ENCODE measurements at regions not wholly inside any gene's neighbourhood (a gene's known extent, or its start where the extent isn't known, plus 50 kb on each side); places are given as distances from the start of the nearest gene placed in this dataset.

DNA sequence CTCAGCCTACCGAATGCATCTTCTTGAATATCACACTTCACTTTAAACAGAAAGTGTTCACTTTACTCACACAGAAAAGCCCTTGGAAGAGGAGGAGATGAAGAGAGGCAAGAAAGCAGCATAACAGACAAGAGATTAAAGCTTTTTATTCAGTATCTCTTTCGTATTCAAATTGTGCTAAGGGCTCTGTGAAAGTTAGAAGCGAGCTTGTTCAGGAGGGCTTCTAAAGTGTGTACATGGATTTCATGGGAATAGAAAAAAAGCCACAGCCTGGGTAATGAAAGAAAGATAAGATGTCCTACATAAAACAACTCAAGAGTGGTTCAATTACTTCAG is 531.9 kb downstream of the TMEM182 start:
- Histone ChIP-seq H3K4me3 (no peak overlapping the region), H3K27ac (no peak overlapping the region), H3K27me3 (no peaks in the 10 kb centered on the region), H3K4me1 (no peaks in the 10 kb centered on the region), H3K36me3 (ENCODE audit: low read depth, missing control alignments) (no peaks in the 10 kb centered on the region), H3K9me3 (no peaks in the 10 kb centered on the region)
- WGBS, 2 donors, result 14 to 25% methylated on average over 3 of the region's 3 CpGs
- TF ChIP-seq, protein P1, sequence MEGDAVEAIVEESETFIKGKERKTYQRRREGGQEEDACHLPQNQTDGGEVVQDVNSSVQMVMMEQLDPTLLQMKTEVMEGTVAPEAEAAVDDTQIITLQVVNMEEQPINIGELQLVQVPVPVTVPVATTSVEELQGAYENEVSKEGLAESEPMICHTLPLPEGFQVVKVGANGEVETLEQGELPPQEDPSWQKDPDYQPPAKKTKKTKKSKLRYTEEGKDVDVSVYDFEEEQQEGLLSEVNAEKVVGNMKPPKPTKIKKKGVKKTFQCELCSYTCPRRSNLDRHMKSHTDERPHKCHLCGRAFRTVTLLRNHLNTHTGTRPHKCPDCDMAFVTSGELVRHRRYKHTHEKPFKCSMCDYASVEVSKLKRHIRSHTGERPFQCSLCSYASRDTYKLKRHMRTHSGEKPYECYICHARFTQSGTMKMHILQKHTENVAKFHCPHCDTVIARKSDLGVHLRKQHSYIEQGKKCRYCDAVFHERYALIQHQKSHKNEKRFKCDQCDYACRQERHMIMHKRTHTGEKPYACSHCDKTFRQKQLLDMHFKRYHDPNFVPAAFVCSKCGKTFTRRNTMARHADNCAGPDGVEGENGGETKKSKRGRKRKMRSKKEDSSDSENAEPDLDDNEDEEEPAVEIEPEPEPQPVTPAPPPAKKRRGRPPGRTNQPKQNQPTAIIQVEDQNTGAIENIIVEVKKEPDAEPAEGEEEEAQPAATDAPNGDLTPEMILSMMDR (IDR thresholded peaks at IDR 0.05), result no peak
- TF ChIP-seq POLR2A (IDR thresholded peaks at IDR 0.05), result no peak
- DNase-seq, result no peak
- intact Hi-C loops (cut with DNase I; ENCODE audit: low total_unique reads), result no loop called here

DNA sequence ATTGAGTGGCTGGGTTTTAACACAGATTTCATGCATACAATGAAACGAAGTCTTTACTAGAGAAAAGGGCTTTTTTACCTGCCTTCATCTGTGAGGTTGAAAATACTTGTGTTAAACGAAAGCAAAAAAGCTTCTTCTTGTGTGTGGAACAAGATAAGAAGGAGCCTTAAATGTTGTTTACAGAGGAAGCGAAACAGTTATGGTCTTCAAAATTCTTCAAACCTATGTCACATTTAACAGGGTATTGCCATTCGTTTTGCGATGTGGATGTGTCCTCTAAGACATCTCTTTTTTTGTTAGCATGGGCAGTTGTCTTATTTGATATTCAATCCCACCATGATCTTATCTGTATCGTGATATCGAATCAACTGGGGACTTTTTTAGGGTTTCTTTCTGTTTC is 532.6 kb downstream of the TMEM182 start:
- no peak overlapping the region for H3K4me3 ChIP-seq
- H3K27me3 ChIP-seq, result no peaks in the 10 kb centered on the region
- no peak for TF ChIP-seq POLR2A (IDR thresholded peaks at IDR 0.05)
- TF ChIP-seq, protein P1 (IDR thresholded peaks at IDR 0.05), result no peak
- no peaks in the 10 kb centered on the region for H3K36me3 ChIP-seq (ENCODE audit: low read depth, missing control alignments)
- no peak overlapping the region for H3K27ac ChIP-seq
- 70 to 75% methylated on average over 7 of the region's 7 CpGs for WGBS, 2 donors
- no peaks in the 10 kb centered on the region for H3K4me1 ChIP-seq
- DNase-seq, result no peak
- H3K9me3 ChIP-seq, result no peaks in the 10 kb centered on the region
- intact Hi-C loops (cut with DNase I; ENCODE audit: low total_unique reads), result no loop called here

DNA sequence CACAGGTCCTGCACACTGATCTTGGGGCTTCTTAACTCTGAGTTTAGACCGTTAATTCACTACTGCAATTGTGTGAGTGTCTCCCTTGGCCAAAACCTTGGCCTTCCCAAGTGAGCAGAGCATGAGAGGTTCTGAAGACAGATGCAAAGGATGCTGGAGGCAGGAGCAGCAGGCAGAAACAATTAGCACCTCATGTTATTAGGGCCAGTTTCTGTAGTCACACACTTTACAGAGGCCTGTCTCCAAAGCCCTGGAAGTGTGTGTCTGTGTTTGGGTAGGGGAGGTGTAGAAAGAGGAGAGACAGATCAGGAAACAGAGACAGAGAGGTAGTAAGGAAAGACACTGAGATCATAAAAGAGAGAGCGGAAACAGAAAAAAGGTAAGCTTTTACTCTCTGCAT is 533.8 kb downstream of the TMEM182 start:
- 69 to 78% methylated on average over 2 of the region's 2 CpGs for WGBS, 2 donors
- H3K36me3 ChIP-seq (ENCODE audit: low read depth, missing control alignments), result no peaks in the 10 kb centered on the region
- TF ChIP-seq, protein P1 (IDR thresholded peaks at IDR 0.05), result no peak
- no peak for TF ChIP-seq POLR2A (IDR thresholded peaks at IDR 0.05)
- no peak for DNase-seq
- no peak overlapping the region for H3K4me3 ChIP-seq
- H3K27me3 ChIP-seq, result no peaks in the 10 kb centered on the region
- H3K4me1 ChIP-seq, result no peaks in the 10 kb centered on the region
- intact Hi-C loops (cut with DNase I; ENCODE audit: low total_unique reads), result no loop called here
- H3K9me3 ChIP-seq, result no peaks in the 10 kb centered on the region
- no peak overlapping the region for H3K27ac ChIP-seq

DNA sequence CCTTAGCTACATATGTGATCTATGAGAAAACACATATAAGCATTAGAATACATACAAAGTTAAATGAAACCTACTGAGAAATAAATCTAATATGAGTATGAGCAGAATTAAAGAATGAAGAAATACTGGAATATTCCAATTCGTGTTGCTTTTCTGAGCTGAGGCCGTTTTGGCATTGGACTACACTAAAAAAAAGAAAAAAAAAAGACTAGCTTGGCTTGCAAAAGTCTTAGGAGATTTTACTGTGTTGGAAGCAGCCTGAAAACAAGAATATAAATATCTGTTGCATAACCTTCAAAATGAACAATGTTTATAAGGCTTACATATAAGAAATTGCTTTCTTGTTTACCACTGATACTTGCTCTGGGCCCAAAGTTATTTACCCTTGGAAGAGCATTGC is 562.8 kb downstream of the TMEM182 start:
- intact Hi-C loops (cut with DNase I; ENCODE audit: low total_unique reads), result no loop called here
- no peak overlapping the region for H3K4me3 ChIP-seq
- no peaks in the 10 kb centered on the region for H3K27me3 ChIP-seq
- no peaks in the 10 kb centered on the region for H3K4me1 ChIP-seq
- 79 to 89% methylated on average over 2 of the region's 2 CpGs for WGBS, 2 donors
- H3K9me3 ChIP-seq, result no peaks in the 10 kb centered on the region
- H3K27ac ChIP-seq, result no peak overlapping the region
- DNase-seq, result no peak
- no peak for TF ChIP-seq POLR2A (IDR thresholded peaks at IDR 0.05)
- TF ChIP-seq, protein P1 (IDR thresholded peaks at IDR 0.05), result no peak
- H3K36me3 ChIP-seq (ENCODE audit: low read depth, missing control alignments), result no peaks in the 10 kb centered on the region

DNA sequence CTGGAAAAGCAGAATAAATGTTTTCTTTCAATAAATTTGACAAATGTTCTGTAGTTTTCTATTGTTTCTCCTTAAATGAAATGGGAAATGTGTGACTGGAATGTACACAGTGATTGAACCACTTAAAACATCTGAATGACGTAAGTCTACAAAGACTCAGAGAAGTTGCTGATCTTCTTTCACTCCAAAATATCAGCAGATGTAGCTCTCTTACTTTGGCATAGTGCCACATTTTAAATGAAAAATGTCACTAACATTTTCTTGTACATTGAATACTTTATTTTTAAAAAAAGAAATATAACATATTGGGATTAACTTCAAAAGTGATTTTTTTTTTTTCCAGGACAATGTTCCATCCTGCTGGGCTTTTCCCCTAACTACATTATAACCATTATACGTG is 565.6 kb downstream of the TMEM182 start:
- no peak overlapping the region for H3K4me3 ChIP-seq
- no peaks in the 10 kb centered on the region for H3K36me3 ChIP-seq (ENCODE audit: low read depth, missing control alignments)
- H3K9me3 ChIP-seq, result no peaks in the 10 kb centered on the region
- no peaks in the 10 kb centered on the region for H3K27me3 ChIP-seq
- no peak overlapping the region for H3K27ac ChIP-seq
- WGBS, 2 donors, result 76 to 79% methylated on average over 2 of the region's 2 CpGs
- no peaks in the 10 kb centered on the region for H3K4me1 ChIP-seq
- no peak for DNase-seq
- intact Hi-C loops (cut with DNase I; ENCODE audit: low total_unique reads), result no loop called here
- no peak for TF ChIP-seq POLR2A (IDR thresholded peaks at IDR 0.05)
- TF ChIP-seq, protein P1 (IDR thresholded peaks at IDR 0.05), result no peak

Data from testis (tissue), 2 donors.